AG09309 (cell line): ENCODE measurements at regions not wholly inside any gene's neighbourhood (a gene's known extent, or its start where the extent isn't known, plus 50 kb on each side); places are given as distances from the start of the nearest gene placed in this dataset.

ENCODE experiments used
- DNase-seq: peaks from one replicate; pipeline ENCODE4 v3.0.0-alpha.2; 2010; ENCODE audit warnings: low read depth
- H3K4me3 ChIP-seq: 2 replicates; pipeline ENCODE4 v1.5.1; 2011; ENCODE audit warnings: mild to moderate bottlenecking, low read depth, low read length, moderate library complexity; ENCODE audit not compliant: control insufficient read depth
- TF ChIP-seq, protein P1 (sequence below): IDR thresholded peaks from 2 replicates; pipeline ENCODE4 v1.5.1; 2011; ENCODE audit warnings: mild to moderate bottlenecking, low read depth, low read length, inconsistent platforms; ENCODE audit not compliant: insufficient read depth, control insufficient read depth; ENCODE audit errors: missing control alignments

DNA sequence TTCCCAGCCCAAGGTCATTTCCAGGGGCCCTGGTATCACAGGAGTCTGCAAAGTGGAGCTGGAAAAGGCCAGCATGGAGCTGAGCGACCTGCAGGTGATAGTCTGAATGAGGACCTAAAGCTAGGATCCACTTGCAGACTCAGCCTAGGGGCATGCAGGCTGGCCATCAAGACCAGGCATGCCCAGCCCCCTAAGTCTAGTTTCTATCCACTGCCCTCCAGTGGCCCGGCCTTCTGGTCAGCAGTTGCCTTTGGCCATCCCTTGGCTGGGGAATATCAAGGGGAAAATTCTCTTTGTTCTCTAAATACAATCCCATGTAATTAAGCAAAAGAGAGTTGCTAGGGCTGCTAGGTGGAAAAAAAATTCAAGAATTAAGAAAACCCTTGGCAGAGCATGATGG, 96.3 kb upstream of the LHX5 start:
- no peak for DNase-seq
- TF ChIP-seq, protein P1, sequence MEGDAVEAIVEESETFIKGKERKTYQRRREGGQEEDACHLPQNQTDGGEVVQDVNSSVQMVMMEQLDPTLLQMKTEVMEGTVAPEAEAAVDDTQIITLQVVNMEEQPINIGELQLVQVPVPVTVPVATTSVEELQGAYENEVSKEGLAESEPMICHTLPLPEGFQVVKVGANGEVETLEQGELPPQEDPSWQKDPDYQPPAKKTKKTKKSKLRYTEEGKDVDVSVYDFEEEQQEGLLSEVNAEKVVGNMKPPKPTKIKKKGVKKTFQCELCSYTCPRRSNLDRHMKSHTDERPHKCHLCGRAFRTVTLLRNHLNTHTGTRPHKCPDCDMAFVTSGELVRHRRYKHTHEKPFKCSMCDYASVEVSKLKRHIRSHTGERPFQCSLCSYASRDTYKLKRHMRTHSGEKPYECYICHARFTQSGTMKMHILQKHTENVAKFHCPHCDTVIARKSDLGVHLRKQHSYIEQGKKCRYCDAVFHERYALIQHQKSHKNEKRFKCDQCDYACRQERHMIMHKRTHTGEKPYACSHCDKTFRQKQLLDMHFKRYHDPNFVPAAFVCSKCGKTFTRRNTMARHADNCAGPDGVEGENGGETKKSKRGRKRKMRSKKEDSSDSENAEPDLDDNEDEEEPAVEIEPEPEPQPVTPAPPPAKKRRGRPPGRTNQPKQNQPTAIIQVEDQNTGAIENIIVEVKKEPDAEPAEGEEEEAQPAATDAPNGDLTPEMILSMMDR = no peak
- H3K4me3 ChIP-seq = no peak overlapping the region

DNA sequence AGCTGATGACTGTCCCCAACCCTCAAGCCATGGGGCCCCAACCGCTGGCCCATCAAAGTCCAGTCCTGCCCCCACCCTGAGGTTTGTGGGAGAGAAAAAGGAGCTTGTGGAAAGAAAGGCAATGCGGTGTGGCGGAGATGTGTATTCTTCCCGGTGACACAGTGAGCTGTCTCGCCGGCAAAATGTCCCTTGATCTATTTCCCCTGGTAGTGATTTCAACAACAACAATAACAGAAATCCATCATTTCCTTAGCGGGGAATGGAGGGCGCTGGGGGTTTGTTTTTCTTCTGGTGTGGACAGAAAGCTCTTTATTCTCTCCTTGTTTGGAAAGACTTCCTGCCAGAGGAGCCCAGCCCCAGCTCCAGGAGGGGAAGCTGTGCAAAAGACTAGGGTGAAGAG, 93.7 kb upstream of the LHX5 start:
- H3K4me3 ChIP-seq = no peak overlapping the region
- DNase-seq = no peak
- TF ChIP-seq, protein P1 = no peak

DNA sequence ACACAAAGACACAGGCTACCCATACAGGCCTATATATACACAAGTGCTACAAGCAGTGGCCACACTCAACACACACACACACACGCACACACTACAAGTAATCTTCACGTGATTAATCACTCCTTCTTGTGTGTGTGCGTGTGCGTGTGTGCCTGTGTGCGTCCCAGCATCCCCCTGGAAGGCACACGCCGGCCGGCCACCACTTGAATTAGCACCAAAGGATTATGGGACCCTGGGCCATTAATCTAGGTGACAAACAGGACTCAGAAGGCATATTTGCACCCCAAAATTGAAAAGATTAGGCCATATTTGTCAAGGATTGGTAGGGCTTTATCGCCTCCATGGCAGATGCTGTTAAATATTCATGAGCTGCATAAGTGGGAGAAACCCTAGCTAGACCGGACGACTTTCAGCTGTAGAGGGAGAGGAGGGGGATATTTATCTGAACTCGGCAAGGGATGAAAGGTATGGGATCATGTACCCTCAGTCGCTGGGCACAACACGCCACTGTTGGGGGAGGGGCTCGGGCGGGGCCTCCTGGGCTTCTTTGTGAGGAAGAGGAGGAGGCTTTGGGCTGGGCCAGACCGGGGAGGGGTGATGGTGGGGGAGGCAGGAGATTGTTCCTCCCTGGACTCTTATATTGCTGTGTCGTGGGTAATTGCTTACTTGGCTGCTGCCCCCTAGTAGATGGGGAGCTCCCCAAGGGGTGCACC, 89.6 kb upstream of the LHX5 start:
- no peak for DNase-seq
- TF ChIP-seq, protein P1 = no peak

GRCh38 chr12:113559466-113559865, 87.8 kb upstream of the LHX5 start:
- no peak for DNase-seq
- H3K4me3 ChIP-seq = no peak overlapping the region
- TF ChIP-seq, protein P1 = no peak

More for the DNA sequence above, 89.6 kb upstream of the LHX5 start:
- no peak overlapping the region for H3K4me3 ChIP-seq

GRCh38 chr12:113555226-113555625, 83.6 kb upstream of the LHX5 start:
- H3K4me3 ChIP-seq = no peak overlapping the region
- no peak for DNase-seq
- TF ChIP-seq, protein P1 = no peak

DNA sequence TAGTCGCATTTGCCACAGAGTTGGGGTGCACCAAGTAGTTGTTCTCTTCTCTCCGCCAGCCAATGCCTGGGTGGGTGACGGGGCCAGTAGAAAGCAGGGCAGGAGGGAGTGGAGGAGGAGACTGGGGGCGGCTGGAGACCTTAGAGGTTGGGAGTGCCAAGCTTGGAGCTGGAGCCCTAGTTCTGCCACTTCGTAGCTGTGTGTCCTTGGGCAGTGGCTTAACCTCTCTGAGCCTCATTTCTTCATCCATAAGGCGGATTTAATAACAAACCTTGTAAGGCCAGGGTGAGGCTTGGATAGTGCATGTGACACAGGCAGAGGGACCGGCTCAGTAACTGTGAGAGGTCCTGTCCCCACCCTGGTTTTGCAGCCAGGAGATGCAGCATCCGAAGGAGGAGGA, 81.1 kb upstream of the LHX5 start:
- H3K4me3 ChIP-seq = no peak overlapping the region
- no peak for DNase-seq
- TF ChIP-seq, protein P1 = no peak
